ENCODE measurements at regions not wholly inside any gene's neighbourhood (a gene's known extent, or its start where the extent isn't known, plus 50 kb on each side); places are given as distances from the start of the nearest gene placed in this dataset.

- TF ChIP-seq POLR2AphosphoS5 (IDR thresholded peaks at IDR 0.05), result no peak
- TF ChIP-seq CTCF (IDR thresholded peaks at IDR 0.05), result no peak
- no peak for TF ChIP-seq POLR2A (IDR thresholded peaks at IDR 0.05)
Measured at GRCh38 chr5:173518856-173519255, 97.6 kb downstream of the BOD1 start.
